ENCODE measurements at regions not wholly inside any gene's neighbourhood (a gene's known extent, or its start where the extent isn't known, plus 50 kb on each side); places are given as distances from the start of the nearest gene placed in this dataset.
"Not testable (repeated sequence)": the region's sequence is repeated elsewhere in the genome, so short reads cannot be mapped to it uniquely, and the experiment has no call there.

GRCh38 chr1:221598122-221598521, 143.8 kb downstream of the DUSP10 start:
- intact Hi-C loops (cut with DNase I; ENCODE audit: low total_unique reads), result no loop called here
- H3K36me3 ChIP-seq (ENCODE audit: low read depth, missing control alignments), result no peaks in the 10 kb centered on the region
- H3K27me3 ChIP-seq, result no peaks in the 10 kb centered on the region
- 89 to 90% methylated on average over 6 of the region's 6 CpGs for WGBS, 2 donors
- TF ChIP-seq POLR2A (IDR thresholded peaks at IDR 0.05) (no peak), CTCF (IDR thresholded peaks at IDR 0.05) (no peak)
- no peak overlapping the region for H3K27ac ChIP-seq
- H3K4me1 ChIP-seq, result no peaks in the 10 kb centered on the region
- H3K9me3 ChIP-seq, result no peaks in the 10 kb centered on the region
- no peak for DNase-seq
- H3K4me3 ChIP-seq, result no peak overlapping the region

- DNase-seq, result no peak
- Histone ChIP-seq H3K9me3 (no peaks in the 10 kb centered on the region), H3K4me1 (no peaks in the 10 kb centered on the region), H3K27ac (no peak overlapping the region), H3K4me3 (no peak overlapping the region), H3K27me3 (no peaks in the 10 kb centered on the region), H3K36me3 (ENCODE audit: low read depth, missing control alignments) (no peaks in the 10 kb centered on the region)
- TF ChIP-seq POLR2A (IDR thresholded peaks at IDR 0.05), result no peak
- no peak for TF ChIP-seq CTCF (IDR thresholded peaks at IDR 0.05)
- intact Hi-C loops (cut with DNase I; ENCODE audit: low total_unique reads), result no loop called here
Observed at GRCh38 chr1:221601166-221601565, 140.7 kb downstream of the DUSP10 start.

GRCh38 chr1:221602830-221603229, 139.1 kb downstream of the DUSP10 start:
- no peak overlapping the region for H3K4me3 ChIP-seq
- WGBS, 2 donors, result 93 to 94% methylated on average over 2 of the region's 2 CpGs
- H3K27me3 ChIP-seq, result no peaks in the 10 kb centered on the region
- no peaks in the 10 kb centered on the region for H3K9me3 ChIP-seq
- intact Hi-C loops (cut with DNase I; ENCODE audit: low total_unique reads), result no loop called here
- H3K27ac ChIP-seq, result no peak overlapping the region
- TF ChIP-seq CTCF (IDR thresholded peaks at IDR 0.05) (no peak), POLR2A (IDR thresholded peaks at IDR 0.05) (no peak)
- DNase-seq, result no peak
- no peaks in the 10 kb centered on the region for H3K4me1 ChIP-seq
- no peaks in the 10 kb centered on the region for H3K36me3 ChIP-seq (ENCODE audit: low read depth, missing control alignments)

GRCh38 chr1:221604390-221604789, 137.5 kb downstream of the DUSP10 start:
- H3K4me3 ChIP-seq; H3K27me3 ChIP-seq; H3K27ac ChIP-seq; intact Hi-C loops (cut with DNase I; ENCODE audit: low total_unique reads); H3K36me3 ChIP-seq (ENCODE audit: low read depth, missing control alignments); H3K9me3 ChIP-seq; H3K4me1 ChIP-seq; DNase-seq: not testable (repeated sequence)

- DNase-seq, result no peak
- intact Hi-C loops (cut with DNase I; ENCODE audit: low total_unique reads), result no loop called here
- Histone ChIP-seq H3K27me3 (no peaks in the 10 kb centered on the region), H3K27ac (no peak overlapping the region), H3K4me3 (no peak overlapping the region), H3K4me1 (no peaks in the 10 kb centered on the region), H3K9me3 (no peaks in the 10 kb centered on the region), H3K36me3 (ENCODE audit: low read depth, missing control alignments) (no peaks in the 10 kb centered on the region)
- TF ChIP-seq CTCF (IDR thresholded peaks at IDR 0.05) (no peak), POLR2A (IDR thresholded peaks at IDR 0.05) (no peak)
Observed at GRCh38 chr1:221604948-221605347, 136.9 kb downstream of the DUSP10 start.

All from testis (tissue), 2 donors.